Osteoblast (primary cell): ENCODE measurements at regions not wholly inside any gene's neighbourhood (a gene's known extent, or its start where the extent isn't known, plus 50 kb on each side); places are given as distances from the start of the nearest gene placed in this dataset.

Experiments
- DNase-seq: peaks from one replicate; pipeline ENCODE4 v3.0.0; 2011; ENCODE audit warnings: low spot score, mixed read lengths; ENCODE audit not compliant: insufficient read length; ENCODE audit errors: missing footprints
- H2AFZ ChIP-seq: 2 replicates; pipeline ENCODE4 v1.6.0; 2011; ENCODE audit warnings: mild to moderate bottlenecking, low read length
- H3K27ac ChIP-seq: 2 replicates; pipeline ENCODE4 v1.5.1; 2011; ENCODE audit warnings: mild to moderate bottlenecking, low read depth, low read length, moderate library complexity
- H3K27me3 ChIP-seq: 2 replicates; pipeline ENCODE4 v1.6.0; 2012; ENCODE audit warnings: mild to moderate bottlenecking, control low read depth, inconsistent platforms, low read length, moderate library complexity; ENCODE audit not compliant: insufficient read depth
- H3K36me3 ChIP-seq: 2 replicates; pipeline ENCODE4 v1.5.1; 2011; ENCODE audit warnings: mild to moderate bottlenecking, low read length, control low read depth, moderate library complexity; ENCODE audit not compliant: insufficient read depth
- H3K4me1 ChIP-seq: 2 replicates; pipeline ENCODE4 v1.5.1; 2011; ENCODE audit warnings: mild to moderate bottlenecking, low read length, control low read depth, moderate library complexity; ENCODE audit not compliant: insufficient read depth
- H3K4me2 ChIP-seq: 2 replicates; pipeline ENCODE4 v1.6.0; 2011; ENCODE audit warnings: mild to moderate bottlenecking, low read length; ENCODE audit not compliant: insufficient read depth
- H3K4me3 ChIP-seq: fragments of 200-600 bp; sonication (generic); 3 replicates; pipeline ENCODE4 v1.5.1; 2012; ENCODE audit warnings: mild to moderate bottlenecking, low read length, inconsistent platforms; ENCODE audit not compliant: insufficient read depth
- H3K79me2 ChIP-seq: 2 replicates; pipeline ENCODE4 v1.6.0; 2012; ENCODE audit warnings: mild to moderate bottlenecking, low read length, control low read depth, inconsistent platforms; ENCODE audit not compliant: insufficient read depth
- H3K9me3 ChIP-seq: 2 replicates; pipeline ENCODE4 v1.5.1; 2011; ENCODE audit warnings: low read depth, low read length, control low read depth
- H4K20me1 ChIP-seq: 2 replicates; pipeline ENCODE4 v1.6.0; 2012; ENCODE audit warnings: mild to moderate bottlenecking, low read length, control low read depth; ENCODE audit not compliant: insufficient read depth
- CTCF ChIP-seq: IDR thresholded peaks from 2 replicates; pipeline ENCODE4 v1.5.1; 2011; ENCODE audit warnings: mild to moderate bottlenecking, low read depth, low read length, moderate library complexity; ENCODE audit errors: extremely low read depth

DNA sequence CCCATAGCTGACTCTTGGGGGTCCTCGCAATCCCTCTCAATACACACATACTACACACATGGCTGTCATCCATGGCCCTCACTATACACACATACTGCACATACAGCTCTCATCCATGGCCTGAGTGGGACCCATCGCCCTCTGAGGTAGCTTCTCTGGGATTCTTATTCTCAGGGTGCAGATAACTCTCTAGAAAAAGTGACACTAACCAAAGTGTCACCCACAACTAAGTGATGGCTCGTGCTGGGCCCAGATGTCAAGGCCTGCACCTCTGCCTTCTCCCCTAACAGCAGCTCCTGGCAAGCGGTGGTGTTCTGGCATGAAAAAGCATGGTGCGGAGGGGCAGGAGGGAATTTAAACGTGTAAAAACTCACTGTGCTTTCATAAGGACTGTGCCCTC lies 62.7 kb upstream of the ZPBP start:
- Histone ChIP-seq H3K27ac (no peak overlapping the region), H2AFZ (no peak overlapping the region), H3K4me2 (no peak overlapping the region), H3K36me3 (no peaks in the 10 kb centered on the region), H4K20me1 (no peaks in the 10 kb centered on the region), H3K27me3 (no peaks in the 10 kb centered on the region), H3K79me2 (no peaks in the 10 kb centered on the region), H3K9me3 (no peaks in the 10 kb centered on the region), H3K4me3 (no peak overlapping the region), H3K4me1 (no peaks in the 10 kb centered on the region)
- DNase-seq: no peak
- TF ChIP-seq CTCF: no peak

- TF ChIP-seq CTCF: no peak
- DNase-seq: no peak
- H2AFZ ChIP-seq: no peak overlapping the region
- H3K27ac ChIP-seq: no peak overlapping the region
- no peak overlapping the region for H3K4me3 ChIP-seq
- H3K4me2 ChIP-seq: no peak overlapping the region
- H3K4me1 ChIP-seq: no peaks in the 10 kb centered on the region
- no peaks in the 10 kb centered on the region for H3K36me3 ChIP-seq
- H4K20me1 ChIP-seq: no peaks in the 10 kb centered on the region
- no peaks in the 10 kb centered on the region for H3K9me3 ChIP-seq
- no peaks in the 10 kb centered on the region for H3K79me2 ChIP-seq
- H3K27me3 ChIP-seq: no peaks in the 10 kb centered on the region
Measured at GRCh38 chr7:50153995-50154394, 60.9 kb upstream of the ZPBP start.

GRCh38 chr7:50153148-50153547 lies 60.1 kb upstream of the ZPBP start:
- Histone ChIP-seq H3K79me2 (no peaks in the 10 kb centered on the region), H3K4me1 (no peaks in the 10 kb centered on the region), H3K36me3 (no peaks in the 10 kb centered on the region), H3K4me3 (no peak overlapping the region), H3K4me2 (no peak overlapping the region), H3K27me3 (no peaks in the 10 kb centered on the region), H4K20me1 (no peaks in the 10 kb centered on the region), H3K27ac (no peak overlapping the region), H3K9me3 (no peaks in the 10 kb centered on the region), H2AFZ (no peak overlapping the region)
- no peak for DNase-seq
- no peak for TF ChIP-seq CTCF

DNA sequence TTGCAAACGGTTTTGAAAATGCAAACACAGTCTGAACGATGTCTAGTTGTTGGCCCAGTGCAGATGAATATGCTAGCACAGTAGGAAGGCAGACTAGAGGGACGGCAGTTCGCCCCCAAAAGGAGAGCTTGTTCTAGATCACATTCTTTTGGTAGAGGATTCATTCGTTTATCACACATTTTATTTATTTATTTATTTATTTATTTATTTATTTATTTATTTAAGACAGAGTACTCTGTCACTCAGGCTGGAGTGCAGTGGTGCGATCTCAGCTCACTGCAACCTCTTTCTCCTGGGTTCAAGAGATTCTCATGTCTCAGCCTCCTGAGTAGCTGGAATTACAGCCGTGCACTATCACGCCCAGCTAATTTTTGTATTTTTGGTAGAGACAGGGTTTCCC lies 59.4 kb upstream of the ZPBP start:
- H3K27ac ChIP-seq: no peak overlapping the region
- H2AFZ ChIP-seq: no peak overlapping the region
- TF ChIP-seq CTCF: no peak
- no peaks in the 10 kb centered on the region for H4K20me1 ChIP-seq
- no peak for DNase-seq
- H3K36me3 ChIP-seq: no peaks in the 10 kb centered on the region
- no peaks in the 10 kb centered on the region for H3K27me3 ChIP-seq
- no peaks in the 10 kb centered on the region for H3K79me2 ChIP-seq
- no peak overlapping the region for H3K4me2 ChIP-seq
- H3K9me3 ChIP-seq: no peaks in the 10 kb centered on the region
- H3K4me3 ChIP-seq: no peak overlapping the region
- H3K4me1 ChIP-seq: no peaks in the 10 kb centered on the region
